HG03558 (cell line): ENCODE measurements at regions not wholly inside any gene's neighbourhood (a gene's known extent, or its start where the extent isn't known, plus 50 kb on each side); places are given as distances from the start of the nearest gene placed in this dataset.
A peak's percentile ranks its signal among the peaks of the same experiment; 100 is the strongest.

Experiments used
- ATAC-seq: cut with Tn5 transposase; IDR thresholded peaks from one replicate; pipeline ENCODE4 v1.9.1; 2021; ENCODE audit warnings: moderate number of reproducible peaks; ENCODE audit not compliant: unreplicated experiment; ENCODE audit errors: extremely low read depth

GRCh38 chr2:136226903-136227302 lies 109.0 kb upstream of the CXCR4 start:
- no peak for ATAC-seq

DNA sequence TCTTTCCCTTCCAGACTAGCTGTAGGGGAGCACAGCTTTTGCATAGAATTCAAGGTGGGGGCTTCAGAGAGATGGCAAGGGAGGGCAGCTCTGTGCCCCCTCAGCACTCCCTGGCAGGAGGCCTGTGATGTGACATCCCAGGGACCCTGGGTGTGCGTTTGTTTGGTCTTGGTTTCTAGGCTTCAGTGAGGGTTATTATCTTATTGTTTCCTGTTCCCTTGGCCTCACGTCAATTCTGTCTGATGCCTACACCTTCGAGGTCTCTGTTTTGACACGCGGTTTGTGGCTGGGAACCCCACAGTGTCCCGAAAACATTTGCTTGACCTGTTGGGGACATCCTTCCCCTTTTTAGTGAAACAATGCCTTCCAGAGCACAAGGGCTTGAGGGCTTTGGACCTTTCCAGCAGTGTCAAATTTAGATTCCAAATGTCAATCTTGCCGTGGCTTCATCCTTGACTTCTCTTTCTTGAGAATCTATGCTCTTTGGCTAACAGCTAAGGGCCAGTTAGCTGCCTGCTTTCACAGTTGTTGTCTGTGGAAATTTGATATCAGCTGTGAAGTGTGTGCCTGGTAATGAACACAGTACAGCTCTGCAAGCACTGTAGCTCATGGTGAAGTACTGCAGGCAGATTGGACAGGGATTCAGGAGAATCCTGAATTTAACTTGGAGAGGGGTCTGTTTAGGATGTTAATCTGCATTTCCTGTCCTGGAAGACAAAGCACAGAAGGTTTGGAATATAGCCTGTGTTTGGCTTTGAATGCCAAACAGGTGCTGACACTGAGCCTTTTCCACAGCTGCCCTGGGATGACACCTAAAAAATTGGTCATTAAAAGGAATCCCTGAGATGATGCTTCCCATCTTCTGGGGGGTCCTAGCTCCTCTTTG lies 108.2 kb upstream of the CXCR4 start:
- ATAC-seq, result no peak

- no peak for ATAC-seq
These were observed 105.3 kb upstream of the CXCR4 start for GRCh38 chr2:136223274-136223673.

- no peak for ATAC-seq
These were observed 104.9 kb upstream of the CXCR4 start for GRCh38 chr2:136222862-136223261.

- no peak for ATAC-seq
These were observed 103.1 kb upstream of the CXCR4 start for GRCh38 chr2:136221026-136221425.

DNA sequence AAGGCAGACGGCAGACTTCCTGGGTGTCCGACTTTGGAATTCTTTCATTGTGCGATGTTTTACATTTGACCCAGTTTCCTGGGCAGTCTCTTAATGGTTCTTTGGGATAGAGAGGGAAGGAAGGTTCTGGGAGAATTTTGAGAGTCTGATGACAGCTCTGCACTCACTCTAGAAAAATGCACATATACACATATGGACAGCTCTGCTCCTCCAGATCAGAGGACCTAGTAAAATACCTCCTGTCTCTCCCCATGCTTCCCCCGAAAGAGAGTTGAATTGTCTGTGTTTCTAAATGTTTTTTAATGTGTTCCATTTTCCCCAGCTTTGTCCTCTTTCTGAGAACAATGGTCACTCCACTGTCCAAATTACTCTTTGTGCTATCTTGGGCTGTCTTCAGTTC lies 102.0 kb upstream of the CXCR4 start:
- ATAC-seq, result no peak

DNA sequence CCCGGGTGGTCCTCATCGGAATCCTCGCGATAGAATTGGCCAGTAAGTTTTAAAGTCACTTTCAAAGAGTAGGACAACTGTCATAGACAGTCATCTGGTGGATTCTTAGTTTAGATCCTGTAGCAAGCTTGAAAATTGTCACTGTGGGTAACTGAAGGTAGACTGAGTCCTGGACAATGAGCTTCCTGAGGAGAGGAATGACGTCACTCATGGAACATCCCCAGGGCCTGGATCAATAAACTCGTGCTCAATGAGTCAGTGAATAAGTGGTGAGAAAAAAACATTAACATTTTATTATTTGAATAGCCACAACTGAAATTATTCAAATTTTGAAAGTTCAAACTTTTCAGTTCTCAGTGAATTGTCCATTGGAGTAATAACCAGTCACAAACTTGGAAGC lies 101.4 kb upstream of the CXCR4 start:
- ATAC-seq, result no peak

DNA sequence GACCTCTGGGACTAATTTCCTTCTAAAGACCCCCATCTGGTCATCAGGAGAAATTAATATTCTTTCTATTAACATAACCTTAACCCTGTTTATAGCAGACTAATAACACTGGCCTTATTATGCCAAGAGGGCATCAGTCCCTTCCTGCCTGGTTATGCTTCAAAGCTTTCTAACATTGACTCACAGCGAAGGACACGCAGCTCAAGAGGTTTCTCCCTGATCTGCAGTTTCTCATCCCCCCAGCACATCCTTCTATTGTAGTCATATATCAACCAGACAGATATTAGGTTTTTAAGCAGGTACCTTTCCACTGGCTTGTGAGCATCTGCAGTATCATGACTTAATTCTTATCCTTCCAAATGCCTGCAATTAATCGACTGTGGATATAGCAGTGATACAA lies 100.0 kb upstream of the CXCR4 start:
- ATAC-seq, result no peak

DNA sequence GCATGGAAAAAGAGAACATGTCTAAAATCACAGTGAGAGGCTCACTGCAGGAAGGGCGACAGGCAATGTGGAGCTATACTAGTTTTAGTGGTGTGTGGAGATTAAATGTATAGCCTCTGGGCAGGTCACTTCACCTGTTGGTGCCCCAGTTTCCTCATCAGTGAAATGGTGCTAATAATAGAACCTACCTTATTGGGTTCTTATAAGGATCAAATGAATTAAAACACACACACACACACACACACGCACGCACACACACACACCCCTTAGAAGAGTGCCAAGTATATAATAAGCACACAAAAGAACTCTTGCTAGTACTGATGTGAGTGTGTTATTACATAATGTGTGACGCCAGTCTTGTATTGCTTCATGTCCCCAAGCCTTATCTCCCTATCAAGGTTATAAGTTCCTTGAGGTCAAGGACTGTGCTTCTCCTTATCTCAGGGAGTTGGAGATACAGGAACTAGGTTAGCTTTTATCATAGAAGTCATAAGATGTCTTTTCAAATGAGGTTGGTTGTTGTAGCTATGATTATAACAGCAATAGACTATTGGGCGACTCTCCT lies 98.0 kb upstream of the CXCR4 start:
- no peak for ATAC-seq

DNA sequence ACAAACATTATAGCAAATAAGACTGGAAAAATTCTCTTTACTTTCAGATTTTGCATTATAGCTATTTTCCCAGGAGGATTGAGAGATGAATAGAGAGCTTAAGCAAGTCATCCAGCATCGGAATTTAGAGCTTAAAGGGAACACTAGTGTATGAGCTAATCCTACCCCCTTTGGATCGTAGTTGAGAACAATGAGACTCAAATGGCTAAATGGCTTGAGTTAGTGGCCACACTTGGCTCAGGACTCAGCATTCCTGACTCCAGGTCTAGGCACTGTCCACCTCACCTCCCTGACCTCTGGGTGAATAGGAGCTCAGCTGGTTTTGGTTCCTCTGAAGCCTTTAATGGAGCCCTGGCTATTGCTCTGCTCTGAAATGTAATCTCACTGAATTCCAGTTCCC lies 97.5 kb upstream of the CXCR4 start:
- ATAC-seq, result no peak

DNA sequence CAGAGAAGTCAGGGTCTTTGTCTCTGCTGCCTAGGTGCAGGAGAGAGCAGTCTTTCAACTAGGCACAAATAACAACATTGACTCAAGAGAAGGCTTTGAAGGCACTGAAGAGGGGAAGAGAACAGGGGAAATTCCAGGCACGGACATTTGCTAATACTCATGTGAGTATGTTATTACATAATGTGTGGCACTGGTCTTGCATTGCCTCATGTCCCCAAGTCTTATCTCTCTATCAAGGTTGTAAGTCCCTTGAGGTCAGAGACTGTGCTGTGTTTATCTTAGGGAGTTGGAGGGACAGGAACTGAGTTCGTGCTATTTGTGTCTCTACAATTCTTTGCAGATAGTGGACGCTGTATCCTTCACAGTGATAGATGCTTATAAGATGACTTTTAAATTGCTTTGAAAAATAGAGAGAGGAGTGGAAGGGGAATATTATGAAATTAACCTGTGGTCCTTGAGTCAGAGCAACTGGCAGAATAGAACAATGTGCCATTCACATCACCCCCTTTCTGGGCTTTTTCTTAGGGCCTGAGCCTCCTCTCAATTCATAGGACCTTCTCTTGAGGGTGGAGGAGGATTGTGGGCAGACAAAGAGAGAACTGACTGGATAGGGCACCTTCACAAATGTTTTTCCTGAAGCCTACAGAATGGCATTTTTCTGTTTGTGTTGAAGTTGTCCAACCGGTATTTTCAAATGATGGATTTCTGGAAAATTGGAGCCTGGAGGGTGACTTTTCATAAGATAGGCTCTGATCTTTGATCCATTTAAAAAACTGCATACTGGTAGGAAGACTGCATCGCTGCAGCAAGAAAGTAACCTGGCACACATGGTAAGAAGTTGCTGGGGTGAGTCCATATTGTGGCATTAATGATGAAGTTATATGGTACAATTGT lies 96.6 kb upstream of the CXCR4 start:
- no peak for ATAC-seq

- no peak for ATAC-seq
These were observed 95.9 kb upstream of the CXCR4 start for GRCh38 chr2:136213836-136214235.

GRCh38 chr2:136212426-136213378 lies 94.8 kb upstream of the CXCR4 start:
- ATAC-seq, result peak; percentile 43

GRCh38 chr2:136211701-136212100 lies 93.8 kb upstream of the CXCR4 start:
- ATAC-seq, result no peak

DNA sequence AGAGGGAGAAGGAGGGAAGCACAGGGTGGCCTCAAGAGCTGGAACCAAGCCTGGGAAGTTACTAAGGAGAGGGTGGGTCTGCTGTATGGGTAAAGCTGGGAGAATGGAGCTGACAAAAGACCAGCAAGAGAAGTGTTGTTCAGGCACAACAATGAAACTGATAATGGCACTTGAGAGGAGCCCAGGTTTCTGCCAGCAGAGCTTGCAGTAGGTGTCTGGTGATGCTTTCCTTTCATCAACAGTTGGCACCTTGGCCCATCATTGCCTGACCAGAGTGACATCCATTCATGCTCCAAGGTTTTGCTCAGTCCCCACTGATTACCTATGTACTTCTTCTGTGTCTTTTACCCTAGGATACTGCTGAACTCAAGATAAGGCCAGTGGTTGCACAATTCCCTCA lies 92.9 kb upstream of the CXCR4 start:
- no peak for ATAC-seq

DNA sequence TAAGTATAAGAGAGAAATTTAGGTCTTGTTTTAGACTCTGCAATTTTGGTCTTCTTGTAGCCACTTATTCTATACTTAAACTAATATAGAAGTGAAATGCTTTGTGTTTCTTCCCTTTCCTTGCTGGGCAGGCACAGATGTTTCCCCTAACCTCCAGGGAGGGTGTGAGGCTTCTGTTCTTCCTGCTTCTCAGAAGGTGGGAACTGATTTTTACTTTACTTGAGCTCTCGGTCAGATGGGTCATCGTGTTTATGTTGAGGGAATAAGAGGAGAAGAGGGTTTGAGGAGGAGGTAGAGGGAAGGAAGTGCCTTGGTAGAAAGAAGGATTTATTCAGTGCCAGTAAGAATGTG lies 92.5 kb upstream of the CXCR4 start:
- ATAC-seq, result no peak

DNA sequence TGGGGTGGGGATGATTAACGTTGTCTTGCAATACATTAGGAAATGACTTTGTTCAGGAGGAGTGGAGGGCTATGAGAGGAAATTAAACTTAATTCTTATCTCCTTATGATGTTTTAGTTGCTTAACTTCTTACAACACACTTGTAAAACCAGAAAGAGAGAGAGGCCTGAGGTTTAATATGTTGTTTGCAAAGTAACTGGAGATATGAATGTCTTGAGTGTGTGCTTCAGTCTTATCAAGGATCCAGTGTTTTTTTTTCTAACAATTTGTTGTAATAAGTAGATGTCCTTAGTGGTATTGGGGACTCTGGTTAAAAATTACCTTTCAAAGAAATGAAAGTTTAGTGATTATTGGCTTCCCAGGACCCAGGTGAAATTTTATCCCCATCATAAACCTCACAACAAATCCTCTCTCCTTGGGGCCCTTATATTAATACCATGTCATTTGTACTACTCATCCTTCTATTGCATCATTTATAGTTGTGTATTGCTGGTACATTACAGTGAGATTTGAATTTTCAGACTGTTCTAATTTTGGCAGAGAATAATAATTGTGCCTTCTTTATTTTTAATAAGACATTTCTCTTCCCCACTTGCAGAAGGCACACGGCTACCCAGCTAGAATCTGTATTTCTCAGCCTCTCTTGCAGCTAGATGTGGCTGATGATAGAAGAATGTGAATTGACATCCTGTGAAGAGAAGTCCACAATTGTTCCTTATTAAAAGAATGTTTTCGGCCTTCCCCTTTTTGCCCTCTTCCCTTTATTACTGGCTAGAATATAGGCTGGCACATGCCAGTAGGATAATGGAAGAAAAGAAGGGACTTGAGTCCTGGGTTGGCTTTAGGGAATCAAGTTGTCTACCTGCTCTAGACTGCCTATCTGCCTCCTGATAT lies 91.9 kb upstream of the CXCR4 start:
- no peak for ATAC-seq

- no peak for ATAC-seq
These were observed 90.9 kb upstream of the CXCR4 start for GRCh38 chr2:136208682-136209420.
